GM12891 (cell line): ENCODE measurements at regions not wholly inside any gene's neighbourhood (a gene's known extent, or its start where the extent isn't known, plus 50 kb on each side); places are given as distances from the start of the nearest gene placed in this dataset.

Experiments used
- DNase-seq: peaks from one replicate; pipeline ENCODE4 v3.0.0; 2011; ENCODE audit warnings: low spot score; ENCODE audit not compliant: insufficient read length
- FAIRE-seq: peaks from 2 replicates; lab custom pipeline; 2011; peaks lifted over from hg19 to GRCh38; lab: Jason Lieb, UNC
- PAX5 ChIP-seq: IDR thresholded peaks from 2 replicates; pipeline ENCODE4 v1.6.1; 2011; ENCODE audit warnings: low read length, moderate library complexity, mild to moderate bottlenecking; ENCODE audit not compliant: insufficient read depth, severe bottlenecking
- POLR2A ChIP-seq: IDR thresholded peaks from 2 replicates; pipeline ENCODE4 v1.6.1; 2011; ENCODE audit warnings: low read depth, low read length, control low read depth
- POLR2AphosphoS5 ChIP-seq: IDR thresholded peaks from 2 replicates; pipeline ENCODE4 v1.6.1; 2011; ENCODE audit warnings: low read depth, low read length, control low read depth
- POU2F2 ChIP-seq: IDR thresholded peaks from 2 replicates; pipeline ENCODE4 v1.6.1; 2011; ENCODE audit warnings: low read depth, mild to moderate bottlenecking, control low read depth, low read length, moderate library complexity
- SPI1 ChIP-seq: IDR thresholded peaks from 2 replicates; pipeline ENCODE4 v1.6.1; 2011; ENCODE audit warnings: low read depth, low read length, control low read depth
- TAF1 ChIP-seq: IDR thresholded peaks from 2 replicates; pipeline ENCODE4 v1.6.1; 2011; ENCODE audit warnings: low read depth, low read length, control low read depth

GRCh38 chr4:124589786-124590185, 122.7 kb downstream of the ANKRD50 start:
- TF ChIP-seq TAF1 (no peak), POU2F2 (no peak), POLR2A (no peak), POLR2AphosphoS5 (no peak), SPI1 (no peak), PAX5 (no peak)
- FAIRE-seq (no peak), DNase-seq (no peak)

- no peak for DNase-seq
- TF ChIP-seq TAF1 (no peak), POU2F2 (no peak), POLR2A (no peak), POLR2AphosphoS5 (no peak), PAX5 (no peak), SPI1 (no peak)
- no peak for FAIRE-seq
These were observed 122.1 kb downstream of the ANKRD50 start for GRCh38 chr4:124590480-124590879.

GRCh38 chr4:124591637-124592036, 120.9 kb downstream of the ANKRD50 start:
- no peak for FAIRE-seq
- DNase-seq, result no peak
- no peak for TF ChIP-seq POU2F2
- TF ChIP-seq TAF1, result no peak
- TF ChIP-seq POLR2A, result no peak
- no peak for TF ChIP-seq PAX5
- TF ChIP-seq POLR2AphosphoS5, result no peak
- no peak for TF ChIP-seq SPI1

GRCh38 chr4:124593494-124593893, 119.0 kb downstream of the ANKRD50 start:
- DNase-seq, result no peak
- TF ChIP-seq POU2F2 (no peak), POLR2AphosphoS5 (no peak), POLR2A (no peak), TAF1 (no peak), SPI1 (no peak), PAX5 (no peak)
- no peak for FAIRE-seq

GRCh38 chr4:124594945-124595344, 117.6 kb downstream of the ANKRD50 start:
- no peak for TF ChIP-seq POU2F2
- TF ChIP-seq SPI1, result no peak
- no peak for TF ChIP-seq POLR2A
- no peak for TF ChIP-seq PAX5
- TF ChIP-seq TAF1, result no peak
- no peak for TF ChIP-seq POLR2AphosphoS5
- DNase-seq (no peak), FAIRE-seq (no peak)

GRCh38 chr4:124596816-124597215, 115.7 kb downstream of the ANKRD50 start:
- FAIRE-seq, result no peak
- TF ChIP-seq POLR2AphosphoS5, result no peak
- TF ChIP-seq TAF1, result no peak
- TF ChIP-seq POU2F2, result no peak
- no peak for TF ChIP-seq POLR2A
- TF ChIP-seq PAX5, result no peak
- no peak for TF ChIP-seq SPI1

GRCh38 chr4:124610211-124610610, 102.3 kb downstream of the ANKRD50 start:
- no peak for DNase-seq
- TF ChIP-seq SPI1 (no peak), POLR2AphosphoS5 (no peak), POLR2A (no peak), TAF1 (no peak), POU2F2 (no peak), PAX5 (no peak)
- no peak for FAIRE-seq

More at GRCh38 chr4:124596816-124597215, 115.7 kb downstream of the ANKRD50 start:
- DNase-seq, result no peak
